C4-2B (cell line): ENCODE measurements at regions not wholly inside any gene's neighbourhood (a gene's known extent, or its start where the extent isn't known, plus 50 kb on each side); places are given as distances from the start of the nearest gene placed in this dataset.

Experiments
- H3K27ac ChIP-seq: fragments of 450-650 bp; 2 replicates; pipeline ENCODE4 v1.5.1; 2017
- CTCF ChIP-seq: fragments of 450-650 bp; conservative IDR thresholded peaks from 2 replicates; pipeline ENCODE4 v1.5.1; 2017; ENCODE audit warnings: mild to moderate bottlenecking
- ZFX ChIP-seq: fragments of 450-650 bp; IDR thresholded peaks from 2 replicates; pipeline ENCODE4 v1.6.1; 2017

GRCh38 chr5:37994729-37995128 lies 154.9 kb upstream of the GDNF start:
- no peak overlapping the region for H3K27ac ChIP-seq
- TF ChIP-seq ZFX = no peak

GRCh38 chr5:37991301-37992299 lies 151.8 kb upstream of the GDNF start:
- H3K27ac ChIP-seq = no peak overlapping the region
- TF ChIP-seq CTCF = no peak
- TF ChIP-seq ZFX = no peak

GRCh38 chr5:37989884-37990283 lies 150.0 kb upstream of the GDNF start:
- TF ChIP-seq CTCF (no peak), ZFX (no peak)
- no peak overlapping the region for H3K27ac ChIP-seq

- H3K27ac ChIP-seq = no peak overlapping the region
- TF ChIP-seq CTCF = no peak
Measured at GRCh38 chr5:37988454-37989046, 148.7 kb upstream of the GDNF start.

GRCh38 chr5:37984300-37984699 lies 144.5 kb upstream of the GDNF start:
- TF ChIP-seq CTCF (no peak), ZFX (no peak)
- no peak overlapping the region for H3K27ac ChIP-seq

- no peak overlapping the region for H3K27ac ChIP-seq
- TF ChIP-seq CTCF = no peak
- TF ChIP-seq ZFX = no peak
Measured at GRCh38 chr5:37983463-37983862, 143.6 kb upstream of the GDNF start.

- no peak overlapping the region for H3K27ac ChIP-seq
- no peak for TF ChIP-seq ZFX
- TF ChIP-seq CTCF = no peak
Measured at GRCh38 chr5:37979559-37979958, 139.7 kb upstream of the GDNF start.
